H9 (cell line): ENCODE measurements at regions not wholly inside any gene's neighbourhood (a gene's known extent, or its start where the extent isn't known, plus 50 kb on each side); places are given as distances from the start of the nearest gene placed in this dataset.
A peak's percentile ranks its signal among the peaks of the same experiment; 100 is the strongest.

ENCODE experiments used
- DNase-seq: peaks from one replicate; pipeline ENCODE4 v3.0.0-alpha.2; 2017
- H2AFZ ChIP-seq: one replicate; pipeline ENCODE4 v1.6.1; 2013; ENCODE audit warnings: mild to moderate bottlenecking, low read length, control low read depth, moderate library complexity
- H2AK5ac ChIP-seq: 2 replicates; pipeline ENCODE4 v1.6.1; 2013; ENCODE audit warnings: low read length, control low read depth, mixed read lengths; ENCODE audit not compliant: insufficient read length
- H2BK120ac ChIP-seq: one replicate; pipeline ENCODE4 v1.6.1; 2013; ENCODE audit warnings: low read depth, mild to moderate bottlenecking, low read length, control low read depth, inconsistent platforms; ENCODE audit not compliant: poor library complexity, severe bottlenecking
- H2BK12ac ChIP-seq: 2 replicates; pipeline ENCODE4 v1.6.1; 2013; ENCODE audit warnings: low read length, control low read depth, mixed read lengths, low read depth; ENCODE audit not compliant: insufficient read length
- H2BK15ac ChIP-seq: 2 replicates; pipeline ENCODE4 v1.6.1; 2013; ENCODE audit warnings: low read depth, low read length, control low read depth
- H2BK20ac ChIP-seq: one replicate; pipeline ENCODE4 v1.6.1; 2013; ENCODE audit warnings: low read depth, mild to moderate bottlenecking, low read length, control low read depth, inconsistent platforms; ENCODE audit not compliant: poor library complexity, severe bottlenecking
- H2BK5ac ChIP-seq: 2 replicates; pipeline ENCODE4 v1.6.1; 2013; ENCODE audit warnings: low read length, control low read depth, mixed read lengths; ENCODE audit not compliant: insufficient read length
- H3K14ac ChIP-seq: 2 replicates; pipeline ENCODE4 v1.6.1; 2013; ENCODE audit warnings: low read length, control low read depth; ENCODE audit not compliant: insufficient read depth
- H3K18ac ChIP-seq: 2 replicates; pipeline ENCODE4 v1.6.1; 2013; ENCODE audit warnings: low read depth, mild to moderate bottlenecking, mixed read lengths, low read length, control low read depth; ENCODE audit not compliant: insufficient read length
- H3K23ac ChIP-seq: 2 replicates; pipeline ENCODE4 v1.6.1; 2013; ENCODE audit warnings: low read length, control low read depth, mixed read lengths, low read depth; ENCODE audit not compliant: insufficient read length
- H3K23me2 ChIP-seq: 2 replicates; pipeline ENCODE4 v1.6.1; 2013; ENCODE audit warnings: low read depth, mild to moderate bottlenecking, mixed read lengths, low read length, control low read depth; ENCODE audit not compliant: insufficient read length, poor library complexity, severe bottlenecking
- H3K27ac ChIP-seq: 2 replicates; pipeline ENCODE4 v1.5.1; 2013; ENCODE audit warnings: low read length, control low read depth, mixed read lengths, low read depth; ENCODE audit not compliant: insufficient read length
- H3K27me3 ChIP-seq: 2 replicates; pipeline ENCODE4 v1.6.1; 2013; ENCODE audit warnings: low read length, control low read depth, inconsistent platforms; ENCODE audit not compliant: insufficient read depth
- H3K4ac ChIP-seq: 2 replicates; pipeline ENCODE4 v1.6.1; 2013; ENCODE audit warnings: low read depth, mild to moderate bottlenecking, control low read depth, inconsistent platforms, low read length, moderate library complexity
- H3K4me1 ChIP-seq: 2 replicates; pipeline ENCODE4 v1.6.1; 2013; ENCODE audit warnings: low read length, control low read depth, inconsistent platforms; ENCODE audit not compliant: insufficient read depth
- H3K4me2 ChIP-seq: 2 replicates; pipeline ENCODE4 v1.6.1; 2013; ENCODE audit warnings: low read length, control low read depth, mixed read lengths; ENCODE audit not compliant: insufficient read length, insufficient read depth
- H3K56ac ChIP-seq: 2 replicates; pipeline ENCODE4 v1.6.1; 2013; ENCODE audit warnings: low read depth, mild to moderate bottlenecking, mixed read lengths, low read length, control low read depth; ENCODE audit not compliant: insufficient read length
- H3K79me1 ChIP-seq: 2 replicates; pipeline ENCODE4 v1.6.1; 2013; ENCODE audit warnings: low read depth, mild to moderate bottlenecking, moderate library complexity, low read length, control low read depth, inconsistent platforms; ENCODE audit not compliant: insufficient read depth, poor library complexity, severe bottlenecking
- H3K79me2 ChIP-seq: 2 replicates; pipeline ENCODE4 v1.6.1; 2013; ENCODE audit warnings: low read length, control low read depth, inconsistent platforms; ENCODE audit not compliant: insufficient read depth
- H3K9ac ChIP-seq: 2 replicates; pipeline ENCODE4 v1.6.1; 2013; ENCODE audit warnings: low read length, control low read depth, mixed read lengths; ENCODE audit not compliant: insufficient read length; ENCODE audit errors: extremely low read depth
- H3K9me3 ChIP-seq: one replicate; pipeline ENCODE4 v1.6.1; 2013; ENCODE audit warnings: low read depth, low read length, inconsistent platforms; ENCODE audit not compliant: control insufficient read depth
- H3T11ph ChIP-seq: one replicate; pipeline ENCODE4 v1.6.1; 2013; ENCODE audit warnings: mild to moderate bottlenecking, low read length, control low read depth, inconsistent platforms
- H4K20me1 ChIP-seq: one replicate; pipeline ENCODE4 v1.6.1; 2013; ENCODE audit not compliant: control insufficient read depth, insufficient read length, insufficient read depth
- H4K5ac ChIP-seq: 2 replicates; pipeline ENCODE4 v1.6.1; 2013; ENCODE audit warnings: low read depth, mild to moderate bottlenecking, mixed read lengths, low read length, control low read depth; ENCODE audit not compliant: insufficient read length
- H4K8ac ChIP-seq: replicated peaks from 2 replicates; pipeline ENCODE4 v1.6.1; 2013; ENCODE audit warnings: low read length, control low read depth, mixed read lengths, low read depth; ENCODE audit not compliant: insufficient read length
- H4K91ac ChIP-seq: 2 replicates; pipeline ENCODE4 v1.6.1; 2013; ENCODE audit warnings: low read depth, mild to moderate bottlenecking, moderate library complexity, mixed read lengths, low read length, control low read depth; ENCODE audit not compliant: insufficient read length
- H3K27ac Mint-ChIP-seq, 3 experiments: 2 replicates in 2 of 3; 3 replicates in 1 of 3; pipeline ENCODE4 v1.8.0; 2020 to 2021; ENCODE audit warnings: mixed read lengths in 3 of 3, mild to moderate bottlenecking in 1 of 3, moderate library complexity in 1 of 3
- H3K27me3 Mint-ChIP-seq: 2 replicates; pipeline ENCODE4 v1.8.0; 2021; ENCODE audit warnings: low read depth, mild to moderate bottlenecking, moderate library complexity, mixed read lengths
- H3K36me3 Mint-ChIP-seq, 3 experiments: 2 replicates in 2 of 3; 3 replicates in 1 of 3; pipeline ENCODE4 v1.8.0; 2020 to 2021; ENCODE audit warnings: low read depth in 3 of 3, mixed read lengths in 3 of 3; ENCODE audit not compliant: insufficient read depth in 1 of 3
- H3K4me1 Mint-ChIP-seq, 2 experiments: 2 replicates each; pipeline ENCODE4 v1.8.0; 2020; ENCODE audit warnings: mixed read lengths in 2 of 2
- H3K4me3 Mint-ChIP-seq, 2 experiments: 2 replicates in 1 of 2; 3 replicates in 1 of 2; pipeline ENCODE4 v1.8.0; 2020 to 2021; ENCODE audit warnings: mild to moderate bottlenecking in 2 of 2, mixed read lengths in 2 of 2, moderate library complexity in 1 of 2
- H3K9me3 Mint-ChIP-seq, 2 experiments: 2 replicates in 1 of 2; 3 replicates in 1 of 2; pipeline ENCODE4 v1.8.0; 2020; ENCODE audit warnings: mild to moderate bottlenecking in 2 of 2, mixed read lengths in 2 of 2, moderate library complexity in 1 of 2
- CTCF ChIP-seq: fragments of 200-600 bp; sonication (generic); conservative IDR thresholded peaks from 3 replicates; pipeline ENCODE4 v1.8.0; 2021; ENCODE audit warnings: antibody characterized with exemption, mild to moderate bottlenecking

- TF ChIP-seq CTCF = no peak
- no peak overlapping the region for H3K4me3 Mint-ChIP-seq
- Histone ChIP-seq H3K18ac (no peak overlapping the region), H4K91ac (no peak overlapping the region), H4K20me1 (no peaks in the 10 kb centered on the region), H3K56ac (no peak overlapping the region), H3K27ac (no peak overlapping the region), H3K4me2 (no peak overlapping the region), H2BK12ac (no peak overlapping the region), H4K8ac (no peak overlapping the region), H2BK20ac (no peak overlapping the region), H2BK120ac (no peak overlapping the region), H4K5ac (no peak overlapping the region), H3K23ac (no peak overlapping the region), H3K9me3 (no peaks in the 10 kb centered on the region), H3K9ac (no peak overlapping the region), H2BK15ac (no peak overlapping the region), H2AK5ac (no peak overlapping the region), H3K4me1 (peaks cover 16% of the 10 kb centered on the region), H3K23me2 (no peaks in the 10 kb centered on the region), H3T11ph (no peak overlapping the region), H3K4ac (no peak overlapping the region), H2BK5ac (no peak overlapping the region), H3K27me3 (no peaks in the 10 kb centered on the region), H3K79me1 (no peaks in the 10 kb centered on the region), H2AFZ (no peak overlapping the region), H3K79me2 (no peaks in the 10 kb centered on the region), H3K14ac (no peak overlapping the region)
- H3K27ac Mint-ChIP-seq = peak overlapping the region in 1 of 3 experiments; percentile 70; a peak in 2 of 7 replicates
- peaks cover 28 to 45% of the 10 kb centered on the region in 2 experiments for H3K4me1 Mint-ChIP-seq
- DNase-seq = no peak
- peaks cover 0 to 31% (median 0%) of the 10 kb centered on the region in 3 experiments; a peak in 2 of 7 replicates for H3K36me3 Mint-ChIP-seq
- H3K9me3 Mint-ChIP-seq = no peaks in the 10 kb centered on the region
- no peaks in the 10 kb centered on the region for H3K27me3 Mint-ChIP-seq
Observed at GRCh38 chr6:97812940-97813339, 529.9 kb upstream of the MMS22L start.
